GM19455 (cell line): ENCODE measurements at regions not wholly inside any gene's neighbourhood (a gene's known extent, or its start where the extent isn't known, plus 50 kb on each side); places are given as distances from the start of the nearest gene placed in this dataset.

ENCODE experiments used
- ATAC-seq: cut with Tn5 transposase; IDR thresholded peaks from one replicate; pipeline ENCODE4 v1.9.1; 2021; ENCODE audit not compliant: unreplicated experiment

DNA sequence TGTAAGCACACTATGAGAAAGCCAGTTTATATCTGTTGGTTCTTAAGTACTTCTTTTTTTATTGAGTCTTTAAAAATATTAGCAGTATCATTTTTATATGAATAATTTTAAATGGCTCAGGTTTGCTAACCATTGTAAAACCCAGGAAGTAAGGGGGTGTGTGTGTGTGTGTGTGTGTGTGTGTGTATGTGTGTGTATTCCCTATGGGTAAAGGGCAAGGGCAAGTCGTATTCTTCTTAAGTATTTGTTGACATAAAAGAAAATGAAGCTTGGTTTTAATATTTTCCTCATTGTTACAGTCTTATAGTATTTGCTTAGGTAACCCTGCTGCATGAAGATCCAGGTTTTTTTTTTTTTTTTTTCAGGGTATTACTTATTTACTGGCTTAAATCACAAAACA is 495.0 kb upstream of the B3GALT2 start:
- no peak for ATAC-seq

DNA sequence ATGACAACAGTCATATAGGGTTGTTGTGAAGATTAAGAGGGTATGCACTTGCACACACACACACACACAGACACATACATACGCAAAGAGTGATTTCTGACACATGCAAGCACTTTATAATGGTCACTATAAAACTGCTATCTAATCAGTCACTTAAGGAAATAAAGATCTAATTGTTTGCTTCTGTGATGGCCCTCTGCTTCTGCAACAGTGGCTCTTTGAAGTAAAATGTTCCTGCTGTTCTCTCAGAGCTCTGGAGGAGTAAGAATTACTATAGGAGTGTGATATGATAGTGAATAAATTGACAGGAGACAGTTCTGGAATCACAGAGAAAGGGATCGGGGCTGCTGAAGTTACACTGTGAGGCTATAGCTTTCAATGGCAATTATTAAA is 494.5 kb upstream of the B3GALT2 start:
- no peak for ATAC-seq

DNA sequence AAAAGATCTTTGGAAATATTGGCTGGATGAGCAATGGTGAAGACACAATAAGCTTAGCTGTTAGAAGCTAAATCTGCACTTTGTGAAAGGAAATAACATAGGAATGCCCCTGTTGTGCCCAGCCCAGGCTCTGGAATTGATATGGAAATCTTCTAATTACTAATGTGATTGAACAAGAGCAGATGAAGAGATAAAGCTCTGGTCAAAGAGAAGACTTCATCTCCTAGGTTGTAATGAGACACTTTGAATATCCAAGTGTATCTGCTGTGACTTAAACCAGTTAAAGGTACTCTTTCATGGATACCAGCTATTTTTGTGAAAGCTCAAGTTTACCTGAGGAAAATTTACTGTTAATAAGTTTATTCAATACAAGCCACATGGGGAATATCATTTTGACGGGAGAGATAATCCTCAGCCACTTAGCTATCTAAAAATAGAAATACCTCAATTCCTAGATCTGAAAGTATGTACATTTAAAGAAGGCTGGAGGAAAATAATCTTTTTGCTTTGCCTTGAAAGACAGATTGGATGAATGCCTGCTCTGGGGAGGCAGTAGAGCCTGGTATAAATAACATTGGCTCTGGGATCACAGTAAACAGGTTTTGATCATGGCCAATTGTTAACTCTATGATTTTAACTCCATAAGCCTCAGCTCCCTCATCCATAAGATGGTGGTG is 494.0 kb upstream of the B3GALT2 start:
- ATAC-seq: no peak

DNA sequence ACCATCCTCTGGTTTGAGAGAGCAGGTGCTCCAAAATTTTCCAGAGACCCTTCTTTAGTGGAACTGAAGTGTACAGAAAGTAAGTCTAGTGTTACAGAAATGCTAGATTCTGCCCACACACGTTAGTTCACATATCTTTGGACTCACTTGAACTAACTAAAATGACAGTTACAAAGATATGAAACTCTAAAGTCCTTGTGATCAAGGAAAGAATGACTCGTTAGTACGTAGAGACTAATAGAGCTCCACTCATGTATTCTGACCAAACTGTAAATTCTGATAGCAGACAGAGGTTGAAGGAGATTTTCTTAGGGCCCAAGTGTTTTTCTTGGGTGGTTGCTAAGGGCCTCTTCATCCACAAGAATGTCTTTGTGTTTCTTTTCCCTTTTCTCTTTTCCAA is 491.5 kb upstream of the B3GALT2 start:
- no peak for ATAC-seq

DNA sequence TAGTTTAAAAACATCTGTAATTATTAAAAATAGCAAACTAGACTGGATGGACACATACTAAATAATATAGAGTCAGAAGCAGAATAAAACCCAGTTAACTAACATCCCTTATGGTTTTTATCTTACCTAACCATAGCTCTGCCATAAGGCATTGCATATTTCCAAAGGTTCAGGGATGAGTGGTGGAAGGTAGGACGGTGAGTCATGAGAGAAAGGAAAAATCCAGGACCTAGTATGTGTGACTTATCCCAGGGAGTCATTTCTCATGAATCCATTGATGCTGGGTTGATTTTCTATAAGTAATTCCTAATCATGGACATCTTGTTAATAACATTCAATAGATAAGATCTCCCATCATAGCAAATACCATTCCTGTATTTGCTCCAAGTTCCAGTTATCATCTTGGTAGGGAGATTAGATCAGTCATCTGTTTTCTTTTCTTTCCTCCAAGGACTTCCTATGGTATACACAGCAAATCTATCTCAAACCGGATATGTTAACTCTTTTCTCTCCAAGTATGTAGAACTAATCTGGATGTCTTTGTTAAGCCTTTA is 490.7 kb upstream of the B3GALT2 start:
- no peak for ATAC-seq

DNA sequence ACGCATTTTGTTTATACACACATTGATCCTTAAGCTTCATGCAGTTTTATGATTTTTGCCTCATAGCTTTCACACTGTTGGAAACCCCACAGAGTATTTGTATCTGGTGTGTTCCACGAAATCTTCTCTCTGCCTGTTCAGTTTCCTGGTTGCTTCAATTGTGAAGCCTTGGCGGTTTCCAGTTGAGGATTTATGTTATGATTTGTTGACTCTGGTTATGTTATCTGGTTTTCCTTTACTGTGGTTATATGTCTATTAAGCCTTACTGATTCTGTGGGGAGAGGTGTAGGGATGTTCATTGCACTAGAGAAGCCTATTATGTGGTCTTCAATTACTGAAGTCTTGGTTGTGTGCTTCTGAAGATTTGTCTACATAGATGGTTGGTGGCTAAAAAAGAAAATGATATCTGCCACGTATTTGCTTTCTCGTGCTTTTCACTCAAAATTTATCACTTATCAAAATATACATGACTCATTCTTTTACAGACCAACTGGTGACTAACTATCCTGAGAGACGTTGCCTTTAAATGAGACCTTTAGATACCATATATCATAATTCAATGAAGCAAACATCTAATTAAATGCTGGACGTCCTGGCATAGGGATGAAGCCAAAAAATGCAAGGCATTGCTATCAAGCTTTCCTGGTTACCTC is 488.0 kb upstream of the B3GALT2 start:
- no peak for ATAC-seq

DNA sequence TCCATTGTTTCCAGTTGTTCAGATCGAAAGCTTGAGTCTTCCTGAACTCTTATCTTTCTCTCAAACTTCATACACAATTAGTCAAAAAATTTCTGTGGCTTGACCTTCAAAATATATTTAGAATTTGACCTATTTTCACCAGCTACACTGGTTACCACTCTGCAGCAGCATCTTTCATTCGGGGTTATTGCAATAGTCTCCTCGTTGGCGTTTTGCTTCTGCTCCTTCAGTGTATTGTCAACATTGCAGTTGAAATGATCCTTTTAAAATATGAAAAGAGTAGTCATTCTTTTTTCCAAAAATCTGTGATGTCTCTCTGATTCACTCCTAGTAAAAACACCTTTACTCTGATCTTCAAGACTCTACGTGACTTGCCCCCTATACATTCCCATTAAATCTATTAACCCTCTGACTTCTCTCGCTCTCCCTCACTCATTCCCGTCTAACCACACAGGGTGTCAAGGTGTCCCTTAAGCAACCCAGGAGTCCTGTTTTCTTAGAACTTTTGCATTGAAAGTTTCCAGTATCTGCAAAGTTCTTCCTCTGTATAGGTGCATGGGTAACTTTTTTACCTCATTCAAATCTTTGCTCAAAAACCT is 480.2 kb upstream of the B3GALT2 start:
- no peak for ATAC-seq

DNA sequence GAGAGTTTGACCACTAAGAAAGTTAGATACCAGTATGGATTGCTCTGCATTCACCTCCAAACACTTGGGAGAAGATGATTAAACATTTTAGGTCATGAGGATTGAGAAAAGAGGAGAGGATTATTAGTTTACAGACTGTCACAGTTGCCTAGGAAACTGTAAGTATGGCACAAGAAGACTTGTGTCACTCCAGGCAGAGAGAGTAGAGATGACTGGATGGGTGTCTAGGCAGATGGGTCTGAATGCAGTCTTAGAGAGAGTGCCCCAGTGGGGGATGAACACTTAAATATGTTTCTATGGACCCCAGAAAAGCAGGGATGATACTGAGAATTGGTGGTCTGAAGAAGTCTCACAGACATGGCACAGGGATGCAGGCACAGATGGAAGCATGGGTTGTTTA is 477.6 kb upstream of the B3GALT2 start:
- ATAC-seq: no peak

DNA sequence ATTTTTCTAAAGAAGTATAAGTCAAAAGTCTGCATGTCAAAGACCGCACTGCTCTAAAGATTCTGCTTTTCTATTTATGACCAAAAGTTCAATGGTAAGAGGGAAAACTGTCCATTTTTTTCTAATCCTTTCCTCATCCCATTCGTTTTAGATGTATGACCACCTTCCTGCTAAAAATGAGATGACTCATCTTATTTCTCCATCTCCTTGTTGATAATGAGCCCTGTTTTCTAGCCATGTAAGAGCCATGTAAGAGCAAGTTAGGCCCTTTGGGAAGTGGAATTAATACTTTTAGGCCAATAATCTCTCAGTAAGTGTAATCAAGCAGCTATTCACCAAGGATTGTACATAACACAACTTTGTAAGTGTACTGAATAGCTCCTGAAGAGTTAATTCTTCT is 475.6 kb upstream of the B3GALT2 start:
- no peak for ATAC-seq

DNA sequence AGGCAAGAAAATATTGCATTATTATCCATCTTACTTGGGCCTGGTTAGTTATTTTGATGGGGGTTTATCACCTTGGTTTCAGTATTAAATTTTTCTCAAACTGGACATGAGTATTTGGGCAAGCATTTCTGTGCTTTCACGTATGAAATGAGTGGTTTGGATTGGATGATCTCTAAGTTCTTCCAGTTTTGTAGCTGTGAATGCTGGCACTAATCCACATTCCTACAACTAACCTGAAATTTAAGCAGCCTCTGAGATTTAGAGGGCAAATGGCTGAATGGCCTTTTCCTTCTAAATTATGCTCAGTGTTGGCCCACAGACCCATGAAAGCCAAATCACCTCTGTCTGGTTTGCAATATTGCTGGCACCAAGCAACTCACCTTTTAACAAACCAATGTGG is 475.0 kb upstream of the B3GALT2 start:
- ATAC-seq: no peak

DNA sequence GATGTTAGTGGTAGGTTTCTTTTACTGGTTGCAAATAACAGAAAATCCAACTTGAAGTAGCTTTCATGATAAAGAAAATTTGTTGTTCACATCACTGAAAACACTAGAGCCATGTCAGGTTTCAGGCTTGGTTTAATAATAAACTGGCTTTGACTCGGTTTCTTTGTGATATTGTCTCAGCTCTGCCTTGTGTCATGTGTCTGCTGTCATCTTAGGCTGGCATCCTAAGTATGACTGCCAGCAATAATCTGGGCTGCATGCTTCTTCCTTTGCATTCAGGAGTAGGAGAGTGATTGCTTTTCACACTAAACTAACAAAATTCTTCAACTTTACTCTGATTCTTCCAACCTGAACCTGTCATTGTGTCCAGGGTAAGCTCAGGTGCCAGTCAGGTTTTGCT is 474.0 kb upstream of the B3GALT2 start:
- ATAC-seq: no peak

DNA sequence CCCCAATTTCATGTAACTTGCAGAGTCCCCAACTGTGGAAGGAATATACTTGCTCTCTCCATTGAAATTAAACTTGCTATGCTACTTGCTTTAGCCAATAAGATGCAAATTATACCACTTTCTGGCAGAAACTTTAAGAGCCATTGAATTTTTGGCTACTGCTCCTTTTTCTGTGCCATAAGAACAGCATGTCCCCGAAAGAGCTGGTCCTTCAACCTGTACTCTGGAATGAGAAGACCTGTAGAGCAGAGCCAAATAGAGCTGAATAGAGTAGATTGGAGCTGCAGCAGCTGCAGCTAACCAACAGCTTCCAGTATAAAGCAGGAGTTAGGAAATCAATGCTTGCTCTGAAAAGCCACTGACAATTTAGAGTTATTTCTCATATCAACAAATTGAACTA is 472.3 kb upstream of the B3GALT2 start:
- no peak for ATAC-seq

DNA sequence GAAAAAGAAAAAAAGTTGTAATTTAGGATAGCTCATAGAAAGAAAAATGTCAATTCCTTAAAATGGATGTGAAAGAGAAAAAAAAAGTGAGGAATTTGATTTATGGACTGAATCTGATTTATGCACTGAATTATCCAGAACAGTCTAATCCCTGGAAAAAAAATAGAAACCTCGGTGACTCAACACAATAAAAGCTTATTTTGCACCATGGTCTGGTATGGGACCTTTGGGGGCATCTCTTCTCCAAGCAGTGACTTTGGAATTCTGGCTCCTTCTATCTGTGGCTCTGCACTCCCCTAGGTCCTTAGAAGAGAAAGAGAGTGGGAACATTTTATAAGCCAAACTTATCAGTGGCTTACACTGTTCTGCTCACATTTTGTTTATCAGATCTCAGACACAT is 471.7 kb upstream of the B3GALT2 start:
- ATAC-seq: no peak

DNA sequence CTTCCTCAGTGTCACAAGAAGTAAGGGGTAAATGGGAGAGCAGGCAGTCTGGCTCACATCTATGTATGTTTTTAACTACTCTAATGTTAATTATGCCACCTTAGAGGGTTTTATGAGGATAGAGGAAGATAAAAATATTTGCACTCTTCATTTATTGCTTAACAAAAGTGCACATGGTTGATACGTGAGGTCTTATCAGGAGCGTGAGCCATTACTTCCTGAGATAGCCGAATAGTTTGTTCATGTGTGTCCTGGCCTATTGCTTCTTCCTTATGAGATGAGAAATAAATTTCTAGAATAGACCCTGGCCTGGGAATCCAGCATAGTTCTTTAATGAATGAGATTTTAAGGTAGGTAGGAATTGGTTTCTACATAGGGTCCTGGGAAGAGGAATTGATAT is 471.1 kb upstream of the B3GALT2 start:
- no peak for ATAC-seq

DNA sequence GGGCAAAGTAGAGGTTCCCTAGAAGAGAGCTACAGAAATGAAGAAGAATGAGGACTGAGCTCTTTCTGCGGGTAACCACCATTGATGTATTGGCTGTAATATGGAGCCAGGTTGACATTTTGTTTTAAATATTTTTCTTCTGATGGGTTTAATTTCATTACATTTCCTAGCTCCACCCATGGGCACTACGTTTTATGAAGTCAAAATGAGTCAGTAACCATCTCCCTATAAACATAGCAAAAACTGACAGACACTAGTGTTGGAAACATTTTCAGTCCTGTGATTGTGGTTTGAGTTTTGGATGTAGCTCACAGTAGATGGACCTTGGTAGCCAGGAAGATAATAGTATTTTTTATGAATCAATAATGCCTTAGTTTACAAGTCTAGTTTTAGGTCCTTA is 470.4 kb upstream of the B3GALT2 start:
- no peak for ATAC-seq

DNA sequence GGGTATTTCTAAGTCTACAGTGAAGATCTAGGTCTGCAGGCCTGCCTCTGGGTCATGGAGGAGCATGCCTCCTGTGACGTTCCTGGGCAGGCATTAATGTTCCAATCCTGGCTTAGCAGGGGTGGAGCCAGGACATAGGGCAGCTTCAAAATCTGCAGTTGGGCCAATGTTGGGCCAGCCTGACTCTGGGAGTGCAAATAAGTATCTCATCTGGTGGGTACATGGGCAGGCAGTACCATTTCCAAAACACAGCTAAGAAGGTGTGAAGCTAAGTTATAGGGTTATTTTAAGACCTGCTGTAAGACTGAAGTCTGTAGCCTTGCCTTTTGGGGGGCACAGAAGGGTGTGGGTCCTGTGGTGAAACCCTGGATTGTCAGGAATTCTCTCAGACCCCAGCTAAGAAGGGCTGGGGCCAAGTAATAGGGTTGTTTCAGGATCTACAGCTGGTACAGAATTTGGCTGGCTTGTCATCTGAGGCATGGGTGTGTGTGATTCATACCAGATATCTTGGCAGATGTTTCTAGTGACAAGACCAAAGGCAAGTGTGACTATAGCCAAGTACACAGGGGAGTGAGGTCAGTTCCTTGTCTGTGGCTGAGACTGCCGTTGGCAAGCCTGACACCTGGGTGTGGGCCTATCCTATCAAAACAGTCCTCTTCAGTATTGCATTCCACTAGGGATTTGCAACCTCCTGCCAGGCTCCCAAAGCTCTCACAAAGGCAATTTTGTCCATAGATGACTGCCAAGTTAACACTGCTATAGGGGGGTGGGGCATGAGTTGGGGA is 468.7 kb upstream of the B3GALT2 start:
- ATAC-seq: no peak

DNA sequence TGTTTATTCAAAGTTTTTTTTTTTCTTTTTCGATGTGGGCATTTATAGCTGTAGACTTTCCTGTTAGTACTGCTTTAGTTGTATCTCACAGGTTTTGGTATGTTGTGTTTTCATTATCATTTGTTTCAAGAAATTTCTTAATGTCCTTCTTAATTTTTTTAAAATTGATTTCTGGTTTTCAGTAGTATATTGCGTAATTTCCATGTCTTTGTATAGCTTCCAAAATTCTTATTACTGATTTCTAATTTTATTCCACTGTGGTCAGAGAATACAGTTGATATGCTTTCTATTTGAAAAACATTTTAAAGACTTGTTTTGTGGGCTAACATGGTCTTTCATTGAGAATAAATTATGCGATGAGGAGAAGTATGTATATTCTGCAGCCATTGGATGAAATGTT is 463.2 kb upstream of the B3GALT2 start:
- ATAC-seq: no peak

DNA sequence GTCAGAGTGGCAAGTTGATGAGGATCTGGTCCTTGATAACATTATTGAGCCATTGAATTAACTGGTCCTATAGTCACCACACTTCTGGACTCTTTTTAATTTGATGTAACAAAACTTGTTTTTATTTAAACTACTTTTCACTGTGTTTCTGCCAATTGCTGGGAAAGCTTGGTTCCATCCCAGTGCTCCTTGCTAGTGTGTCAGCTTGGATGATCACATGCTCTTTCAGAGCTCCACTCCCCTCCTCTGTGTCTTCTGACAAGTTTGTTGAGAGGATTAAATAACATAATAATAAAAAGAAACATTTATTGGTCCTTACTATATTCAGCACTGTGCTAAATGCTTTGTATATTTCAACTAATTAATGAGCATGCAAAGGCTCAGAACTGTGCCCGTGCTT is 448.5 kb upstream of the B3GALT2 start:
- no peak for ATAC-seq

DNA sequence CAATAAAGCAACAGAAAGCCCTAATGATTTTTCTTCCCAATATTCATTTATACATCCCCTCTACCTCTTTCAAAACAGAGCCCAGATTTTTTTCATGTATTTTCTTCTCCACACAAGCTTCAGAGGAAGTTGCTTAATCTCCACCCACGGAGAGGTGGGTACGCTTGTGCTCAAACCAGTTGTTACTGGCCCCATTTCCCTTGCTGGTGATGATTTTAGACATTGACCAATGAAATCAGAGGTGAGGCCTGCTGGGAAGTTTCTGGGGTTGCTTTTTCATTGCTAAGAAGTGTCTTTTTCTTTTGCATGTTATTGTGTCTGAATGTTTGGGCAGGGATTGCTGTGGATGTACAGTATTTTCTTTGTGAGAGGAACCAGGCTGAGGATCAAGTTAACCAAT is 448.1 kb upstream of the B3GALT2 start:
- no peak for ATAC-seq

DNA sequence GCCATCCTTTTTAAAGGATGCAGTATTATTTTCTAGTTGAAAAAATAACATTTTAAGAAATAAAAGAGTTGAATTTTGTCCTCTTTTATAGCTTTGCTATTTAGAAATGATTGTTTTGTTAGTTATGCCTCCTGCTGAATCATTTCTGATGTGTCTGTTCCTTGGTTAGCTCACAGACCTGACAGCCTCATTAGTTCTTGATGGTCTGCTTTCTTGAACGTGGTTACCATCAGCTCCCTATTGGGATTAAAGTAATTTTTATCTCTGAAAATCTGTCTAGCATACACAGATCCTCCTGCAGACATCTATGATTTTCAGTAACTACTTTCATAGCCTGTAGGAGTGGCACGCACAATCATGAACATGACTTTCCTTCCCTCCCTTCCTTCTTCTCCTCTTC is 447.6 kb upstream of the B3GALT2 start:
- ATAC-seq: no peak

DNA sequence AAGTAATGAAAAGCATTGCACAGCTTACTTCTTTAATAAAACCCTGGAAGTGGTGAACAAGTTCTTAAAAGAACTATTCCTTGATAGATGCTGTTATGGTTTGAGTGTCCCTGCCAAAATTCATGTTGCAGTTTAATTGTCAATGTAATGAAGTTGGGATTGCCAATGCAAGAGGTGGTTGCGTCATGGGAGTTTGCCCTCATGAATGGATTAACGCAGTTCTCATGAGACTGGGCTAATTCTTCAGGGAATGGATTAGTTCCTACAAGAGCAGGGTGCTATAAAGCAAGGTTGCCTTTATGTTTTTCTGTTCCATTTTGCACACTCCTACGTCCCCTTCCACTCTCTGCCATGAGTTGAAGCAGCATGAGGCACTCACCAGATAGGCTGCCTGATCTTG is 446.7 kb upstream of the B3GALT2 start:
- ATAC-seq: no peak

DNA sequence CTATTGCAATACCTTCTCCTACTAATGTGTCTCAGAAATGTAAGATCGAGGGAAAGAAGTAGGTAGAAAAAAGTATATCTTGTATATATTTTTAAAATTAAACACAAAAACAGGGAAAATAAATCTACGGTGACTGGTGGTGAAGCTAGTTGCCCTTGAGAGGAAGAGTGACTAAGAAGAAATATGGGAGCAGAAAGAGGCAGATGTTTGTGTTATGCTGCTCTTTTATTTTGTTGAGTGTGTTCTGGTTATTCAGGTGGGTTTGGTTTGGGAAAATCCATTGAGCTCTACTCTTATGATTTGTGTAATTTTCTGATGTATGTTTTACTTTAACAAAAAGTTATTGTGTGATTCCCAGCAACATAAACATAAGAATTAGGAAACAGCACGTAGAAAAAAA is 444.9 kb upstream of the B3GALT2 start:
- no peak for ATAC-seq
